Stimulated activated CD4-positive, alpha-beta T cell treated with anti-CD3 and anti-CD28 coated beads, TNF-alpha, amount 100 ng/mL, for 24 hours (primary cell): ENCODE measurements at regions not wholly inside any gene's neighbourhood (a gene's known extent, or its start where the extent isn't known, plus 50 kb on each side); places are given as distances from the start of the nearest gene placed in this dataset.

Experiments
- DNase-seq, 3 experiments: peaks; one replicate each; pipeline ENCODE4 v3.0.0-alpha.2; 2020; ENCODE audit warnings: low read depth in 3 of 3

GRCh38 chr13:32910530-32910929 is 105.7 kb upstream of the KL start:
- DNase-seq = no peak

GRCh38 chr13:32911506-32911905 is 104.7 kb upstream of the KL start:
- DNase-seq = no peak

GRCh38 chr13:32914686-32915085 is 101.5 kb upstream of the KL start:
- no peak for DNase-seq

- no peak for DNase-seq
Measured at GRCh38 chr13:32917504-32917903, 98.7 kb upstream of the KL start.

- no peak for DNase-seq
Measured at GRCh38 chr13:32923725-32924124, 92.5 kb upstream of the KL start.

GRCh38 chr13:32924886-32925285 is 91.3 kb upstream of the KL start:
- DNase-seq = no peak

GRCh38 chr13:32925506-32925905 is 90.7 kb upstream of the KL start:
- no peak for DNase-seq

- DNase-seq = no peak
Measured at GRCh38 chr13:32932376-32932775, 83.8 kb upstream of the KL start.

- DNase-seq = no peak
Measured at GRCh38 chr13:32936716-32937115, 79.5 kb upstream of the KL start.

GRCh38 chr13:32938314-32938713 is 77.9 kb upstream of the KL start:
- DNase-seq = no peak

GRCh38 chr13:32938907-32939306 is 77.3 kb upstream of the KL start:
- DNase-seq = no peak

GRCh38 chr13:32940601-32941000 is 75.6 kb upstream of the KL start:
- DNase-seq = no peak

GRCh38 chr13:32941368-32941767 is 74.9 kb upstream of the KL start:
- DNase-seq = no peak

GRCh38 chr13:32946558-32946957 is 69.7 kb upstream of the KL start:
- DNase-seq = no peak

- DNase-seq = no peak
Measured at GRCh38 chr13:32947411-32948276, 68.6 kb upstream of the KL start.

- no peak for DNase-seq
Measured at GRCh38 chr13:32949820-32950219, 66.4 kb upstream of the KL start.

GRCh38 chr13:32951580-32951979 is 64.6 kb upstream of the KL start:
- DNase-seq = no peak

- no peak for DNase-seq
Measured at GRCh38 chr13:32955881-32956594, 60.2 kb upstream of the KL start.

- DNase-seq = no peak
Measured at GRCh38 chr13:32956595-32956933, 59.7 kb upstream of the KL start.

GRCh38 chr13:32960626-32961025 is 55.6 kb upstream of the KL start:
- no peak for DNase-seq

GRCh38 chr13:32961724-32962123 is 54.5 kb upstream of the KL start:
- DNase-seq = no peak

GRCh38 chr13:32962342-32962741 is 53.9 kb upstream of the KL start:
- no peak for DNase-seq

- DNase-seq = no peak
Measured at GRCh38 chr13:32964987-32965386, 51.2 kb upstream of the KL start.
